Endothelial cell of umbilical vein (primary cell): ENCODE measurements at regions not wholly inside any gene's neighbourhood (a gene's known extent, or its start where the extent isn't known, plus 50 kb on each side); places are given as distances from the start of the nearest gene placed in this dataset.

ENCODE experiments used
- BruUV-seq: library from RNA; stranded (reverse); fragments of 400-500 nt; replicated peaks from 2 replicates; lab custom pipeline; 2021; lab: Mats Ljungman, UMichigan
- CTCF ChIA-PET: fragments of 300-600, 350-600 bp; sonication (Branson Sonifier 250); formaldehyde crosslinking; loops from one replicate; lab custom pipeline; 2021; ENCODE audit warnings: antibody characterized with exemption, inconsistent platforms; lab: Charles Lee
- POLR2A ChIA-PET: fragments of 300-600, 350-600 bp; sonication (Branson Sonifier 250); formaldehyde crosslinking; loops from one replicate; lab custom pipeline; 2021; ENCODE audit warnings: antibody characterized with exemption, inconsistent platforms; lab: Charles Lee
- DNase-seq: peaks from one replicate; pipeline ENCODE4 v3.0.0-alpha.2; 2011; ENCODE audit warnings: low read depth, low spot score
- FAIRE-seq: peaks from 2 replicates; lab custom pipeline; 2011; peaks lifted over from hg19 to GRCh38; lab: Jason Lieb, UNC
- H2AFZ ChIP-seq: 2 replicates; pipeline ENCODE4 v1.6.0; 2012; ENCODE audit warnings: low read depth, low read length, control low read depth, inconsistent platforms
- H3K27ac ChIP-seq: 2 replicates; pipeline ENCODE4 v1.5.1; 2011; ENCODE audit warnings: low read depth, mild to moderate bottlenecking, control low read depth, low read length, moderate library complexity; ENCODE audit not compliant: insufficient read depth
- H3K27me3 ChIP-seq, 2 experiments: 2 replicates each; pipeline versions ENCODE4 v1.6.0 to v1.6.1; 2011; ENCODE audit warnings: low read length in 2 of 2, mixed read lengths in 1 of 2; ENCODE audit not compliant: control insufficient read depth in 2 of 2, insufficient read depth in 2 of 2
- H3K36me3 ChIP-seq, 2 experiments: 2 replicates in 1 of 2; 3 replicates in 1 of 2; pipeline ENCODE4 v1.5.1; 2011; ENCODE audit warnings: low read length in 2 of 2, mild to moderate bottlenecking in 1 of 2, moderate library complexity in 1 of 2; ENCODE audit not compliant: control insufficient read depth in 2 of 2, insufficient read depth in 2 of 2; ENCODE audit errors: extremely low read depth in 1 of 2
- H3K4me1 ChIP-seq: 3 replicates; pipeline ENCODE4 v1.5.1; 2011; ENCODE audit warnings: mild to moderate bottlenecking, low read length; ENCODE audit not compliant: control insufficient read depth, insufficient read depth; ENCODE audit errors: extremely low read depth
- H3K4me2 ChIP-seq: 2 replicates; pipeline ENCODE4 v1.6.1; 2011; ENCODE audit warnings: low read length, control low read depth, mixed read lengths; ENCODE audit not compliant: insufficient read depth
- H3K4me3 ChIP-seq, 3 experiments: fragments of 200-600 bp in 1 of 3; sonication (generic), shearing (Covaris generic) in 1 of 3; replicated peaks in 1 of 3; 2 replicates each; pipeline ENCODE4 v1.5.1; 2011 to 2016; ENCODE audit warnings: control low read depth in 3 of 3, low read length in 3 of 3, mild to moderate bottlenecking in 2 of 3, inconsistent platforms in 1 of 3, low read depth in 1 of 3, moderate library complexity in 1 of 3; ENCODE audit not compliant: insufficient read depth in 1 of 3
- H3K79me2 ChIP-seq: 2 replicates; pipeline ENCODE4 v1.6.0; 2012; ENCODE audit warnings: low read length, inconsistent platforms; ENCODE audit not compliant: control insufficient read depth, insufficient read depth
- H3K9ac ChIP-seq: replicated peaks from 2 replicates; pipeline ENCODE3; 2011; ENCODE audit warnings: low read length, control low read depth; ENCODE audit not compliant: insufficient read depth; ENCODE audit errors: extremely low read depth
- H3K9me1 ChIP-seq: replicated peaks from 3 replicates; pipeline ENCODE4 v1.6.0; 2011; ENCODE audit warnings: mild to moderate bottlenecking, low read length; ENCODE audit not compliant: control insufficient read depth, insufficient read depth; ENCODE audit errors: extremely low read depth
- H3K9me3 ChIP-seq: replicated peaks from 2 replicates; pipeline ENCODE4 v1.5.1; 2012; ENCODE audit warnings: low read length, inconsistent platforms; ENCODE audit not compliant: control insufficient read depth, insufficient read depth
- H4K20me1 ChIP-seq: replicated peaks from 2 replicates; pipeline ENCODE3; 2011; ENCODE audit warnings: mild to moderate bottlenecking, low read length; ENCODE audit not compliant: control insufficient read depth, insufficient read depth; ENCODE audit errors: extremely low read depth
- CTCF ChIP-seq, 2 donors: IDR thresholded peaks; 1 replicate in 1 of 2; 2 replicates in 1 of 2; pipeline ENCODE4 v1.5.1; 2011; ENCODE audit warnings: low read length in 2 of 2, mild to moderate bottlenecking in 2 of 2, moderate library complexity in 2 of 2, control low read depth in 1 of 2, inconsistent platforms in 1 of 2, low read depth in 1 of 2; ENCODE audit not compliant: insufficient read depth in 1 of 2; ENCODE audit errors: extremely low read depth in 1 of 2
- EZH2 ChIP-seq: IDR thresholded peaks from 2 replicates; pipeline ENCODE4 v1.6.1; 2012; ENCODE audit warnings: borderline replicate concordance, low read depth, mild to moderate bottlenecking, moderate library complexity, low read length, inconsistent platforms; ENCODE audit not compliant: severe bottlenecking
- FOS ChIP-seq: IDR thresholded peaks from 2 replicates; pipeline ENCODE4 v1.6.1; 2011; ENCODE audit warnings: mild to moderate bottlenecking, low read length, moderate library complexity, borderline replicate concordance; ENCODE audit not compliant: insufficient read depth
- GATA2 ChIP-seq: IDR thresholded peaks from 2 replicates; pipeline ENCODE4 v1.7.0; 2011; ENCODE audit warnings: low read depth, mild to moderate bottlenecking, moderate library complexity, mixed read lengths, low read length; ENCODE audit not compliant: insufficient read length, insufficient read depth
- JUN ChIP-seq: IDR thresholded peaks from 2 replicates; pipeline ENCODE4 v1.6.1; 2011; ENCODE audit warnings: borderline replicate concordance, low read depth; ENCODE audit not compliant: insufficient read length, insufficient read depth
- MYC ChIP-seq: IDR thresholded peaks from one replicate; pipeline ENCODE4 v1.6.1; 2011; ENCODE audit warnings: mild to moderate bottlenecking, low read depth, low read length
- POLR2A ChIP-seq: IDR thresholded peaks from 2 replicates; pipeline ENCODE4 v1.6.1; 2012; ENCODE audit warnings: low read depth, mild to moderate bottlenecking, control low read depth, low read length
- POLR2AphosphoS5 ChIP-seq: IDR thresholded peaks from 2 replicates; pipeline ENCODE4 v1.6.1; 2012; ENCODE audit warnings: low read depth, mild to moderate bottlenecking, control low read depth, low read length, moderate library complexity; ENCODE audit not compliant: insufficient read depth
- dilution Hi-C: fragments of 300-500 bp; cut with MboI; formaldehyde crosslinking; loops from one replicate; pipeline ENCODE4 v1.15.0; 2019; ENCODE audit warnings: low sequenced_read_pairs; ENCODE audit not compliant: extremely low pct_ligation_motif_present
- intact Hi-C: fragments of 100-400 bp; cut with micrococcal nuclease; formaldehyde crosslinking; loops from one replicate; pipeline ENCODE4 v1.10.0; 2022
- TF ChIP-seq, protein P1 (sequence below): IDR thresholded peaks from 2 replicates; pipeline ENCODE4 v1.6.1; 2011; ENCODE audit not compliant: insufficient read depth, insufficient read length

DNA sequence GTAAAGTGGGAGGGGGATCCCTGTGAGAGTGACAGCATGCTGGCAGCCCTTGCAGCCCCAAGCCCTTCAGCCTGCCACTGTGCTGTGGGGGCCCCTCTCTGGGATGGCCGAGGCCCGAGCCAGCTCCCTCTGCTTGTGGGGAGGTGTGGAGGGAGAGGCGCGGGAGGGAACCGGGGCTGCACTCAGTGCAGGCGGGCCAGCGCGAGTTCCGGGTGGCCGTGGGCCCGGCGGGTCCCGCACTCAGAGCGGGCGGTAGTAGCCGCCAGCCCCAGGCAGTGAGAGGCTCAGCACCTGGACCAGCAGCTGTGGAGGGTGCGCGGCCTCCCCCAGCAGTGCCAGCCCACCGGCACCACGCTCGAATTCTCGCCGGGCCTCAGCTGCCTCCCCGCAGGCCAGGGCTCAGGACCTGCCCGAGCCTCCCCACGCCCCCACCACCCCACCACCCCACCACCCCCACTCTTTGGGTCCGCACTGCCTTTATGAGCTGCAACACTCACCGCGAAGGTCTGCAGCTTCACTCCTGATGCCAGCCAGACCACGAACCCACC is 208.1 kb downstream of the CDH19 start:
- Histone ChIP-seq H4K20me1 (no peaks in the 10 kb centered on the region), H3K9me1 (no peaks in the 10 kb centered on the region), H3K27ac (no peak overlapping the region), H3K4me1 (no peaks in the 10 kb centered on the region), H3K27me3 (no peaks in the 10 kb centered on the region), H3K9me3 (no peaks in the 10 kb centered on the region), H3K4me2 (no peak overlapping the region), H2AFZ (no peak overlapping the region), H3K36me3 (no peaks in the 10 kb centered on the region), H3K79me2 (no peaks in the 10 kb centered on the region), H3K4me3 (no peak overlapping the region), H3K9ac (no peak overlapping the region)
- dilution Hi-C loops (no loop called here), intact Hi-C loops (no loop called here)
- POLR2A ChIA-PET, result no interaction called here
- DNase-seq (no peak), FAIRE-seq (no peak)
- CTCF ChIA-PET, result no interaction called here
- no peak for TF ChIP-seq JUN
- no peak for TF ChIP-seq POLR2A
- TF ChIP-seq EZH2, result no peak
- TF ChIP-seq, protein P1, sequence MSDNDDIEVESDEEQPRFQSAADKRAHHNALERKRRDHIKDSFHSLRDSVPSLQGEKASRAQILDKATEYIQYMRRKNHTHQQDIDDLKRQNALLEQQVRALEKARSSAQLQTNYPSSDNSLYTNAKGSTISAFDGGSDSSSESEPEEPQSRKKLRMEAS, result no peak
- TF ChIP-seq POLR2AphosphoS5, result no peak
- no peak for TF ChIP-seq CTCF (IDR thresholded peaks at IDR 0.05; ENCODE audit: extremely low read depth in 1 of 2, insufficient read depth in 1 of 2, low read depth in 1 of 2, low read length in 2 of 2)
- TF ChIP-seq GATA2, result no peak
- no peak for TF ChIP-seq FOS
- no peak for TF ChIP-seq MYC
- no TSS peak for BruUV-seq
